C4-2B (cell line): ENCODE measurements at regions not wholly inside any gene's neighbourhood (a gene's known extent, or its start where the extent isn't known, plus 50 kb on each side); places are given as distances from the start of the nearest gene placed in this dataset.

ENCODE experiments used
- H3K27ac ChIP-seq: fragments of 450-650 bp; 2 replicates; pipeline ENCODE4 v1.5.1; 2017
- ZFX ChIP-seq: fragments of 450-650 bp; IDR thresholded peaks from 2 replicates; pipeline ENCODE4 v1.6.1; 2017
- TF ChIP-seq, protein P1 (sequence below): fragments of 450-650 bp; conservative IDR thresholded peaks from 2 replicates; pipeline ENCODE4 v1.5.1; 2017; ENCODE audit warnings: mild to moderate bottlenecking

DNA sequence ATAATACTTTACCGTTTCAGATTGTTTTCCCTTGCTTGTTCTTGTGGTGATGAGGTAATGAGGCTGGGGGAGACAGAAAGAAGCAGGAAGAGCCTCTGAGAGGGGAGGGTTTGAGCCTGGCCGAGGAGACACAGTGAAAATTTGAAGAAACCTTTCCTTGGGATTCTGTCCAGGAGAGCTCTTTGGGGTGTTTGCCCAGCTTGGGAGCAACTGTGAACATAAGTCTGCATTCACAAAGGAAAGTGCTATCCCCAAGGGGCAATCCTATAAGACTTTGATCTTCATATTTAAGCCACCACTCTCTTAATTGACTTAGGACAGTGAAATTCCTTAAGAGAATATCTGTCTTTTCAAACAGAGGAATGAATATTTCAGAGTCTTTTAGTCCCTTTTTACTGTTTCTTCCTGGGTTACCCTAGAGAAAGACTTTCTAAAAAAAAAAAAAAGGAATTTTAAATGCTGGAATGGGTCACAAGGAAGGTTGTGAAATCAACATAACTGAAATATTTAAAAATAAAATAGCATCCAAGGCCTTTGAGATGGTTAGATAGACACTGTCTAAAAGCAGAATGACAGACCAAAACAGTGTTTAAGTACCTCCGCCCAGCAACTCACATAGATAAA lies 52.5 kb upstream of the STAM2 start:
- TF ChIP-seq, protein P1, sequence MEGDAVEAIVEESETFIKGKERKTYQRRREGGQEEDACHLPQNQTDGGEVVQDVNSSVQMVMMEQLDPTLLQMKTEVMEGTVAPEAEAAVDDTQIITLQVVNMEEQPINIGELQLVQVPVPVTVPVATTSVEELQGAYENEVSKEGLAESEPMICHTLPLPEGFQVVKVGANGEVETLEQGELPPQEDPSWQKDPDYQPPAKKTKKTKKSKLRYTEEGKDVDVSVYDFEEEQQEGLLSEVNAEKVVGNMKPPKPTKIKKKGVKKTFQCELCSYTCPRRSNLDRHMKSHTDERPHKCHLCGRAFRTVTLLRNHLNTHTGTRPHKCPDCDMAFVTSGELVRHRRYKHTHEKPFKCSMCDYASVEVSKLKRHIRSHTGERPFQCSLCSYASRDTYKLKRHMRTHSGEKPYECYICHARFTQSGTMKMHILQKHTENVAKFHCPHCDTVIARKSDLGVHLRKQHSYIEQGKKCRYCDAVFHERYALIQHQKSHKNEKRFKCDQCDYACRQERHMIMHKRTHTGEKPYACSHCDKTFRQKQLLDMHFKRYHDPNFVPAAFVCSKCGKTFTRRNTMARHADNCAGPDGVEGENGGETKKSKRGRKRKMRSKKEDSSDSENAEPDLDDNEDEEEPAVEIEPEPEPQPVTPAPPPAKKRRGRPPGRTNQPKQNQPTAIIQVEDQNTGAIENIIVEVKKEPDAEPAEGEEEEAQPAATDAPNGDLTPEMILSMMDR = no peak
- TF ChIP-seq ZFX = no peak
- no peak overlapping the region for H3K27ac ChIP-seq

DNA sequence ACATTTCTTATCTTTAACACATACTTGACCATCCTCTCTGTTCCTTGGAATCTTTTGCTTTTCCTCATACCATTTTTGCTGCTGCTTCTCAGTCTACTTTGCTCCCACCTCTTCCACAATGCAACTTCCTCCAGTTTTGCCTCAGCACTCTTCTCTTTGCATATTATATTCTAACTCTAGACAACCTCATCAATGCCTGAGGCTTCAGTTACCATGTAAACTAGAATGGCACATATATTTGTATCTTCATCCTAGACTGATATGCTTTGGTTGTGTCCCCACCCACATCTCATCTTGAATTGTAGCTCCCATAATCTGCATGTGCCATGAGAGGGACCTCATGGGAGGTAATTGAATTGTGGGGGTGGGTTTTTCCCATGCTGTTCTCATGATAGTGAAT lies 55.9 kb upstream of the STAM2 start:
- H3K27ac ChIP-seq = no peak overlapping the region
- no peak for TF ChIP-seq ZFX
- TF ChIP-seq, protein P1 = no peak

DNA sequence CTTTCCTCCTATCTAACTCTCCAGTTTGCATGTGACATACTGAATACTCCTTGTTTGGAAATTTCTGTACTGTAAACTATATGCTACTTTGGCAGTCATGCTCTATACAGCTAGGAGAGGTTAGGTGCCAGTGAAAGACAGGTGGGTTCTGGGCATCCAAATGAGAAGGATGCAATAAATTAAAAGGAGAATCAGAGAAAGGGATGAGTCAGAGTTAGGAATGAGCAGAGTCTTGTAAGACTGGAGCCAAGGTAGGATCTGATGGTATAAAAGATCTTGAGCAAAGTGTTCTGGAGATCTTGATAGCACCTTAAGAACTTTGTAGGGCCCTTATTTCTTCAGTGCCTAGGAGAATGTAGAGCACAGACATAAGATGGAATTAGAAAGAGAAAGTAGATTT lies 58.7 kb upstream of the STAM2 start:
- no peak overlapping the region for H3K27ac ChIP-seq
- TF ChIP-seq, protein P1 = no peak
- no peak for TF ChIP-seq ZFX

DNA sequence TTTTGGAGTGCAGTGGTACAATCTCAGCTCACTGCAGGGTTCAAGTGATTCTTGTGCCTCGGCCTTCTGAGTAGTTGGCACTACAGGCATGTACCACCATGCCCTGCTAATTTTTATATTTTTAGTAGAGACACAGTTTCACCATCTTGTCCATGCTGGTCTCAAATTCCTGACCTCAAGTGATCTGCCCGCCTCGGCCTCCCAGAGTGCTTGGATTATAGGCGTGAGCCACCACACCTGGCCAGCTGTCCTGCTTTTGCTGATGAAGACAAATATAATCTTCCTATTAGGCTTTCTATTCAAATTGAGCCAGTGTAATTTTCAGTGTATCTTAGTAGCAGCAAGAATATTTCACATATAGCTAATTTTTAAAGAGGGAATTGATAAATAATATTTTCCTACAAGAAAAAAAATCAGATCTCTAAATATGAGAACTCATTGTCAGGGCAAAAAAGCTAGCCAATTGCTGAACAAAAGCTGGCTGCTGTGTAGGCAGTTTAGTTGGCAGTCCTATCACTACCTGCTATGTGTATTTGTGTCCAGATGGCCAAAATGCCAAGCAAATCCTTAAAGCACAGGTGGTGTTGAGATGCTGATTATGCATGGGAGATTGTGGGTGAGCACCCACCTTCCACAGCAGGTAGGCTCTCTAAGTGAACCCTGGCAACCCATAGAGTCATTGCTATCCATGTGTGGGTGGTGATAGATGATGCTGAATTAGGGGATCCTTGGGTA lies 60.8 kb upstream of the STAM2 start:
- no peak overlapping the region for H3K27ac ChIP-seq
- no peak for TF ChIP-seq ZFX
- TF ChIP-seq, protein P1 = no peak

DNA sequence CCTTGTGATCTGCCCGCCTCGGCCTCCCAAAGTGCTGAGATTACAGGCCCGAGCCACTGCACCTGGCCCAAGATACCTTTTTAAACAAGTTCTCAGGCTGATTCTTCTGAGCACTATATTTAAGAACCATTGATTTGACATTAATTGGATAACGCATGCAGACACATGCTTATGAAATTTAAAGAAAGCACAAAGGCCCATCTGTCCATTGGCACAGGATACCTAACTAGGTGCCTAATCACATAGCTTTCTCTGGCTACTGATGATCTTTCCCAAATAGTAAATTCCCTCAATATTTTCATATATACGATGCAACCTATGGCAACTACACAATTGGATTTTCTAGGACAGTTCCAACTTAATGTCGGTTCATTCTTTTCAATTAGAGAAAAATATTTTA lies 62.5 kb upstream of the STAM2 start:
- TF ChIP-seq ZFX = no peak
- TF ChIP-seq, protein P1 = no peak
- no peak overlapping the region for H3K27ac ChIP-seq

DNA sequence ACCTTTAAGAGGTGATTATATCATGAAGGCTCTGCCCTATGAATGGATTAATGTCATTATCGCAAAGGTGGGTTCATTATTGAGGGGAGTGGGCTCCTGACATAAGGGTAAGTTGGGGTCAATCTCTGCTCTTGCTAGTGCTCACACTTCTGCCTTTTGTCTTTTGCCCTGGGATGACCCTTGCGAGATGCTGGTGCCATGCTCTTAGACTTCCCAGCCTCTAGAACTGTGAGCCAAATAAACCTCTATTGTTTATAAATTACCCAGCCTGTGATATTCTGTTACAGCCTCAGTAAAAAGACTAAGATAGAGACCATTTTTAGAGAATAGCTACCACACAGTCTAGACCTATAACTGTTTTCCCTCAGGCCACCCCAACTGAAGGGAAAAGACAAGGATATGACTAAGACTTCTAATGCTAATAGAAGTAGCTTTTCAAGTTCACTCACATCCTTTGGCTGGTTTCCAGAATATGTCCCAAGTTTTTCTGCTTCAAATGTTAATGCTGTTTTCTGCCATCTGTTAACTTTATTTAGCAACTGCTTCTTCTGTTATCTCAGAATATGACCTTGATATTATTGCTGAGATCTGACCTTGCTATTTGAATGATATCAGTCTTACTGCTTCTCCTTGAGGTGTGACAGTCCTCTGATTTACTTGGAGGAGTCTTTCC lies 65.1 kb upstream of the STAM2 start:
- TF ChIP-seq, protein P1 = no peak
- no peak for TF ChIP-seq ZFX
- no peak overlapping the region for H3K27ac ChIP-seq
